B cell (primary cell): ENCODE measurements at regions not wholly inside any gene's neighbourhood (a gene's known extent, or its start where the extent isn't known, plus 50 kb on each side); places are given as distances from the start of the nearest gene placed in this dataset.

Source experiments
- ATAC-seq: fragments of 200-7000 bp; cut with Tn5 transposase; one replicate; pipeline ENCODE4 v1.10.0; 2021; ENCODE audit warnings: low read depth, mild to moderate bottlenecking, moderate number of reproducible peaks, moderate library complexity
- CTCF ChIA-PET: fragments of 350-600 bp; sonication (Branson Sonifier 250); formaldehyde crosslinking; loops from one replicate; lab custom pipeline; 2021; ENCODE audit warnings: antibody characterized with exemption, inconsistent platforms; lab: Charles Lee
- POLR2A ChIA-PET: fragments of 350-600 bp; sonication (Branson Sonifier 250); formaldehyde crosslinking; loops from one replicate; lab custom pipeline; 2021; ENCODE audit warnings: antibody characterized with exemption; lab: Charles Lee
- DNase-seq: peaks from one replicate; pipeline ENCODE4 v3.0.0; 2013
- H2AFZ ChIP-seq: 2 replicates; pipeline ENCODE4 v1.6.1; 2012; ENCODE audit warnings: mild to moderate bottlenecking, low read depth, low read length; ENCODE audit not compliant: insufficient read depth, poor library complexity, severe bottlenecking
- H3K27ac ChIP-seq, 2 donors: 1 replicate in 1 of 2; 2 replicates in 1 of 2; pipeline ENCODE4 v1.5.1; 2012 to 2013; ENCODE audit warnings: low read length in 2 of 2, mild to moderate bottlenecking in 2 of 2, moderate library complexity in 1 of 2
- H3K27me3 ChIP-seq, 4 experiments: fragments of 200-600 bp in 1 of 4; sonication (generic) in 1 of 4; replicated peaks in 1 of 4; 1 replicate in 2 of 4; 2 replicates in 2 of 4; pipeline versions ENCODE4 v1.6.1 to v1.7.0; 2013 to 2016; ENCODE audit warnings: low read length in 3 of 4, mild to moderate bottlenecking in 2 of 4, mixed read lengths in 1 of 4, moderate library complexity in 1 of 4; ENCODE audit not compliant: insufficient read depth in 4 of 4, control insufficient read depth in 3 of 4; ENCODE audit errors: control extremely low read depth in 1 of 4
- H3K36me3 ChIP-seq, 2 experiments: replicated peaks in 1 of 2; 1 replicate in 1 of 2; 2 replicates in 1 of 2; pipeline versions ENCODE4 v1.6.1 to v1.7.1; 2013; ENCODE audit warnings: low read length in 1 of 2; ENCODE audit not compliant: insufficient read depth in 2 of 2, control insufficient read depth in 1 of 2; ENCODE audit errors: control extremely low read depth in 1 of 2, extremely low read depth in 1 of 2
- H3K4me1 ChIP-seq, 2 donors: fragments of 200-600 bp in 1 of 2; sonication (generic) in 1 of 2; 1 replicate in 1 of 2; 2 replicates in 1 of 2; pipeline versions ENCODE4 v1.5.1 to v1.6.1; 2013 to 2017; ENCODE audit warnings: low read length in 2 of 2; ENCODE audit not compliant: control insufficient read depth in 2 of 2, insufficient read depth in 2 of 2
- H3K4me2 ChIP-seq: replicated peaks from 2 replicates; pipeline ENCODE3; 2012; ENCODE audit warnings: mild to moderate bottlenecking, low read depth, low read length; ENCODE audit not compliant: poor library complexity, severe bottlenecking
- H3K4me3 ChIP-seq, 5 experiments: fragments of 200-600 bp in 1 of 5; sonication (generic) in 1 of 5; 1 replicate in 3 of 5; 2 replicates in 2 of 5; pipeline versions ENCODE4 v1.5.1 to v1.7.0; 2011 to 2016; ENCODE audit warnings: low read length in 4 of 5, mild to moderate bottlenecking in 4 of 5, low read depth in 2 of 5, control low read depth in 1 of 5, moderate library complexity in 1 of 5; ENCODE audit not compliant: insufficient read depth in 1 of 5; ENCODE audit errors: control extremely low read depth in 1 of 5, extremely low read depth in 1 of 5
- H3K79me2 ChIP-seq: fragments of 200-600 bp; sonication (generic); one replicate; pipeline ENCODE4 v1.6.0; 2016; ENCODE audit warnings: low read length; ENCODE audit not compliant: control insufficient read depth, insufficient read depth
- H3K9ac ChIP-seq: fragments of 200-600 bp; sonication (generic); 2 replicates; pipeline ENCODE4 v1.6.1; 2017; ENCODE audit warnings: mild to moderate bottlenecking, low read length, moderate library complexity
- H3K9me3 ChIP-seq, 3 donors: one replicate each; pipeline versions ENCODE4 v1.6.1 to v1.7.1; 2013; ENCODE audit warnings: low read length in 2 of 3; ENCODE audit not compliant: control insufficient read depth in 2 of 3, insufficient read depth in 1 of 3; ENCODE audit errors: control extremely low read depth in 1 of 3
- H4K20me1 ChIP-seq: 2 replicates; pipeline ENCODE4 v1.6.0; 2012; ENCODE audit warnings: mild to moderate bottlenecking, low read length; ENCODE audit not compliant: insufficient read depth, control insufficient read depth, poor library complexity, severe bottlenecking
- H3K27ac Mint-ChIP-seq: one replicate; pipeline ENCODE4 v1.8.0; 2021; ENCODE audit warnings: mixed read lengths
- H3K27me3 Mint-ChIP-seq: one replicate; pipeline ENCODE4 v1.8.0; 2021; ENCODE audit warnings: mixed read lengths
- H3K4me1 Mint-ChIP-seq: one replicate; pipeline ENCODE4 v1.8.0; 2021; ENCODE audit warnings: mixed read lengths
- H3K4me3 Mint-ChIP-seq: one replicate; pipeline ENCODE4 v1.8.0; 2021; ENCODE audit warnings: mixed read lengths
- H3K9me3 Mint-ChIP-seq: one replicate; pipeline ENCODE4 v1.8.0; 2022; ENCODE audit warnings: mixed read lengths; ENCODE audit not compliant: insufficient read depth
- CTCF ChIP-seq: fragments of 200-600 bp; IDR thresholded peaks from one replicate; pipeline ENCODE4 v1.8.0; 2022; ENCODE audit warnings: antibody characterized with exemption, mild to moderate bottlenecking
- EZH2 ChIP-seq: IDR thresholded peaks from 2 replicates; pipeline ENCODE4 v1.6.1; 2012; ENCODE audit warnings: borderline replicate concordance, low read depth, mild to moderate bottlenecking, moderate library complexity, low read length; ENCODE audit not compliant: insufficient read depth, poor library complexity, severe bottlenecking
- WGBS: methylation state at CpG from one replicate; pipeline ENCODE4 v1.1.5; 2013; ENCODE audit warnings: missing lambda C conversion rate; ENCODE audit not compliant: insufficient coverage; 5-methylcytosine and 5-hydroxymethylcytosine counted together
- intact Hi-C: fragments of 100-400 bp; cut with micrococcal nuclease; formaldehyde crosslinking; loops from one replicate; pipeline ENCODE4 v1.10.0; 2022

- no peak overlapping the region for H3K4me2 ChIP-seq
- no peak overlapping the region for H3K9ac ChIP-seq
- no peak for DNase-seq
- Mint-ChIP-seq H3K9me3 (peaks cover 3% of the 10 kb centered on the region), H3K4me1 (no peaks in the 10 kb centered on the region), H3K27ac (no peak overlapping the region), H3K4me3 (no peak overlapping the region), H3K27me3 (no peaks in the 10 kb centered on the region)
- no peaks in the 10 kb centered on the region for H3K36me3 ChIP-seq
- 66% methylated on average over 2 of the region's 4 CpGs for WGBS
- no peak overlapping the region for H3K4me3 ChIP-seq
- ChIA-PET CTCF (no interaction called here), POLR2A (no interaction called here)
- H4K20me1 ChIP-seq: no peaks in the 10 kb centered on the region
- intact Hi-C loops: no loop called here
- H3K4me1 ChIP-seq: no peaks in the 10 kb centered on the region
- H3K79me2 ChIP-seq: no peaks in the 10 kb centered on the region
- TF ChIP-seq CTCF (no peak), EZH2 (no peak)
- no peak overlapping the region for H3K27ac ChIP-seq
- peaks cover 0 to 1% (median 0%) of the 10 kb centered on the region in 3 donors for H3K9me3 ChIP-seq
- H2AFZ ChIP-seq: no peak overlapping the region
- no peaks in the 10 kb centered on the region for H3K27me3 ChIP-seq
- no peak for ATAC-seq
These were observed 562.8 kb upstream of the BTBD3 start for GRCh38 chr20:11354846-11355245.

GRCh38 chr20:11355345-11355744 lies 562.3 kb upstream of the BTBD3 start:
- DNase-seq (no peak), ATAC-seq (no peak)
- no peaks in the 10 kb centered on the region for H3K79me2 ChIP-seq
- intact Hi-C loops: no loop called here
- H3K9me3 ChIP-seq: peaks cover 0 to 1% (median 0%) of the 10 kb centered on the region in 3 donors
- H3K27me3 ChIP-seq: no peaks in the 10 kb centered on the region
- Mint-ChIP-seq H3K27ac (no peak overlapping the region), H3K4me1 (no peaks in the 10 kb centered on the region), H3K4me3 (no peak overlapping the region), H3K9me3 (peaks cover 5% of the 10 kb centered on the region), H3K27me3 (no peaks in the 10 kb centered on the region)
- TF ChIP-seq EZH2 (no peak), CTCF (no peak)
- no peaks in the 10 kb centered on the region for H3K36me3 ChIP-seq
- no peak overlapping the region for H3K27ac ChIP-seq
- H4K20me1 ChIP-seq: no peaks in the 10 kb centered on the region
- H3K9ac ChIP-seq: no peak overlapping the region
- H2AFZ ChIP-seq: no peak overlapping the region
- no peak overlapping the region for H3K4me3 ChIP-seq
- ChIA-PET POLR2A (no interaction called here), CTCF (no interaction called here)
- no peaks in the 10 kb centered on the region for H3K4me1 ChIP-seq
- no peak overlapping the region for H3K4me2 ChIP-seq
- 82% methylated on average over 1 of the region's 3 CpGs for WGBS
